KMS-11 (cell line): ENCODE measurements at regions not wholly inside any gene's neighbourhood (a gene's known extent, or its start where the extent isn't known, plus 50 kb on each side); places are given as distances from the start of the nearest gene placed in this dataset.

Experiments
- H2AFZ ChIP-seq: fragments of 200-600 bp; sonication (generic); 2 replicates; pipeline ENCODE4 v1.6.1; 2016; ENCODE audit warnings: antibody characterized with exemption, mixed run types, low read depth
- H3K27ac ChIP-seq: fragments of 200-600 bp; sonication (generic); 2 replicates; pipeline ENCODE4 v1.6.1; 2016; ENCODE audit warnings: mild to moderate bottlenecking, mixed run types
- H3K27me3 ChIP-seq: fragments of 200-600 bp; sonication (generic); 2 replicates; pipeline ENCODE4 v1.6.1; 2017; ENCODE audit warnings: mild to moderate bottlenecking, low read depth, mixed run types, moderate library complexity; ENCODE audit not compliant: insufficient read depth
- H3K36me3 ChIP-seq: fragments of 200-600 bp; sonication (generic); 2 replicates; pipeline ENCODE4 v1.6.1; 2017; ENCODE audit warnings: mild to moderate bottlenecking, mixed run types; ENCODE audit not compliant: insufficient read depth
- H3K4me1 ChIP-seq: fragments of 200-600 bp; sonication (generic); 2 replicates; pipeline ENCODE4 v1.6.1; 2016; ENCODE audit warnings: mild to moderate bottlenecking, low read depth, mixed run types; ENCODE audit not compliant: poor library complexity, severe bottlenecking
- H3K4me2 ChIP-seq: fragments of 200-600 bp; sonication (generic); 2 replicates; pipeline ENCODE4 v1.7.0; 2016; ENCODE audit warnings: mild to moderate bottlenecking, mixed run types
- H3K4me3 ChIP-seq: fragments of 200-600 bp; sonication (generic); IDR thresholded peaks from 2 replicates; pipeline ENCODE4 v1.6.1; 2017; ENCODE audit warnings: low read depth, low read length, mixed read lengths; ENCODE audit not compliant: insufficient read depth
- H3K79me2 ChIP-seq: fragments of 200-600 bp; sonication (generic); 2 replicates; pipeline ENCODE4 v1.6.1; 2016; ENCODE audit warnings: low read depth, mixed run types; ENCODE audit not compliant: insufficient read depth
- H3K9ac ChIP-seq: fragments of 200-600 bp; sonication (generic); 2 replicates; pipeline ENCODE4 v1.6.1; 2016; ENCODE audit warnings: mild to moderate bottlenecking, mixed run types
- H4K20me1 ChIP-seq: fragments of 200-600 bp; sonication (generic); 2 replicates; pipeline ENCODE4 v1.6.1; 2016; ENCODE audit warnings: mild to moderate bottlenecking, mixed run types; ENCODE audit not compliant: insufficient read depth
- CTCF ChIP-seq: fragments of 200-600 bp; sonication (generic); conservative IDR thresholded peaks from 2 replicates; pipeline ENCODE4 v1.6.1; 2017; ENCODE audit warnings: low read depth, mild to moderate bottlenecking, antibody characterized with exemption, low read length, moderate library complexity, mixed read lengths

- H3K4me1 ChIP-seq: no peaks in the 10 kb centered on the region
- H2AFZ ChIP-seq: no peak overlapping the region
- H3K4me2 ChIP-seq: no peak overlapping the region
- no peaks in the 10 kb centered on the region for H3K79me2 ChIP-seq
- TF ChIP-seq CTCF: no peak
- H3K9ac ChIP-seq: no peak overlapping the region
- H3K4me3 ChIP-seq: no peak overlapping the region
- H3K27ac ChIP-seq: no peak overlapping the region
- no peaks in the 10 kb centered on the region for H4K20me1 ChIP-seq
- no peaks in the 10 kb centered on the region for H3K27me3 ChIP-seq
- H3K36me3 ChIP-seq: no peaks in the 10 kb centered on the region
Observed at GRCh38 chr6:156449128-156449527, 328.1 kb upstream of the ARID1B start.

DNA sequence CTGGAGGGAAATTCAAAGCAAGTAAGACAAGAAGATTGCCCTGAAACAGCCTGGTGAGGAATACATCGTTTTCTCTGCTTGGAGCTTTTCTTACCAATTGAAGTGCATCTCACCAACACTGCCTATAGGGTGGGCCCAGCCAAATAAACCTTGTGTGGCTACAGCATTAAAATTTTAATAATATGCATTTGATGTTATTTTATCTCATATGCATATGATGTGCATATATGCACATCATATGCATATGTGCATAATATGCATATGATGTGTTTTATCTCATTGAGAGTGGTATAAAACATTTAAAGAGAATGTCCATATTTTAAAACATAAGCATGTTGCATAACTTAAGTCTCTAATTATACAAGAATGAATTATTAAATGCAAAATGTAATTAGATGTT is 328.6 kb upstream of the ARID1B start:
- Histone ChIP-seq H4K20me1 (no peaks in the 10 kb centered on the region), H3K27ac (no peak overlapping the region), H3K9ac (no peak overlapping the region), H3K4me1 (no peaks in the 10 kb centered on the region), H3K36me3 (no peaks in the 10 kb centered on the region), H2AFZ (no peak overlapping the region), H3K4me2 (no peak overlapping the region), H3K27me3 (no peaks in the 10 kb centered on the region), H3K79me2 (no peaks in the 10 kb centered on the region), H3K4me3 (no peak overlapping the region)
- TF ChIP-seq CTCF: no peak

DNA sequence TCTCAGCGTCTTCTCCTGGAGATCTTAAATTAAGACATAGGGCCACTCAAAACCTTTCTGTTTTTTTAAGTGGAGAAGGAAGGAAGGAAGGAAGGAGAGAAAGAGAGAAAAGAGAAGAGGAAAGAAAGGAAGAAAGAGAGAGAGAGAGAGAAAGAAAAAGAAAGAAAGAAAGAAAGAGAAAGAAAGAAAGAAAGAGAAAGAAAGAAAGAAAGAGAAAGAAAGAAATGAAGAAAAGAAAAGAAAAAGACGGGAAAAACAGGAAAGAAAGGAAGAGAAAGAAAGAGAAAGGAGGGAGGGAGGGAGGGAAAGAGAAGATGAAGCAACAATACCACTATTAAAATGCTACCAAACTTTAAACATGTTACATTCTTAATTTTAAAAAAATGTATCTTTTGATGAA is 336.5 kb upstream of the ARID1B start:
- H3K4me3 ChIP-seq: no peak overlapping the region
- H2AFZ ChIP-seq: no peak overlapping the region
- H3K9ac ChIP-seq: no peak overlapping the region
- no peaks in the 10 kb centered on the region for H3K36me3 ChIP-seq
- H3K27me3 ChIP-seq: no peaks in the 10 kb centered on the region
- no peak overlapping the region for H3K27ac ChIP-seq
- H4K20me1 ChIP-seq: no peaks in the 10 kb centered on the region
- no peak for TF ChIP-seq CTCF
- no peak overlapping the region for H3K4me2 ChIP-seq
- no peaks in the 10 kb centered on the region for H3K4me1 ChIP-seq
- H3K79me2 ChIP-seq: no peaks in the 10 kb centered on the region

DNA sequence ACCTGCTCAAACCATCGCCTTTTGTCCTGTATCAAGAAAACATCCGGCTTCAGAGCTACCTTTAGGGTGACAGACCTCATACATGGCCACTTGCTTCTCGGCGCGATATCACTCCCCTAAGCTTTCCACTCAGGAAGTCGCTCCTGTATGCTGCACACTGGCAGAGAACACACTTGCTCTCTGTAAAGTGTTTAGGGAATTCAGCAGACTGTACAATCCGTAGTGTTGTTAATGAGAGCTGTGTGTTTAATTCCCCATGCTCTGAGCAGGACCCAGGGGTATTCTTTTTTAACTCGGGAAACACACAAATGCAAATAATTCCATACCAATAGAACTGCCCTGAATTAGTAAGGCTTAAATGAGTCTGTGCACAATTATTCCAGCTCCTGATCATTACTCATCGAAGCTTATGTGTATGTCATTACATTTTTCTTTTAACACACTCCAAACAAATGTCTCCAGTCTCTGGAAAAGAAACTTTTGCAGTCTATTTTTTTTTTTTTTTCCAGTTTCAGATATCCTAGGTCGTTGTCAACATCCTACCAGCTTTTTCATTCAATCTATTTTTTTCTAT is 338.7 kb upstream of the ARID1B start:
- no peak for TF ChIP-seq CTCF
- no peak overlapping the region for H2AFZ ChIP-seq
- no peaks in the 10 kb centered on the region for H3K27me3 ChIP-seq
- H3K4me2 ChIP-seq: no peak overlapping the region
- H3K4me3 ChIP-seq: no peak overlapping the region
- H3K9ac ChIP-seq: no peak overlapping the region
- H4K20me1 ChIP-seq: no peaks in the 10 kb centered on the region
- H3K4me1 ChIP-seq: no peaks in the 10 kb centered on the region
- H3K36me3 ChIP-seq: no peaks in the 10 kb centered on the region
- H3K27ac ChIP-seq: no peak overlapping the region
- H3K79me2 ChIP-seq: no peaks in the 10 kb centered on the region
